Esophagus squamous epithelium (tissue), 4 donors: ENCODE measurements at regions not wholly inside any gene's neighbourhood (a gene's known extent, or its start where the extent isn't known, plus 50 kb on each side); places are given as distances from the start of the nearest gene placed in this dataset.

Source experiments
- POLR2A ChIP-seq, 4 donors: fragments of 450-650 bp; IDR thresholded peaks; one replicate each; pipeline ENCODE4 v1.6.1; 2017; ENCODE audit warnings: antibody characterized with exemption in 4 of 4, mild to moderate bottlenecking in 4 of 4, moderate library complexity in 3 of 4
- TF ChIP-seq, protein P1 (sequence below), 6 experiments: fragments of 450-650 bp in 4 of 6; fragments of 200-600 bp in 2 of 6; sonication (generic) in 2 of 6; IDR thresholded peaks; one replicate each; pipeline ENCODE4 v1.5.1; 2016 to 2019; ENCODE audit warnings: antibody characterized with exemption in 6 of 6, mild to moderate bottlenecking in 4 of 6, moderate library complexity in 4 of 6

GRCh38 chr13:95499811-95500712 lies 52.5 kb upstream of the CLDN10 start:
- TF ChIP-seq, protein P1, sequence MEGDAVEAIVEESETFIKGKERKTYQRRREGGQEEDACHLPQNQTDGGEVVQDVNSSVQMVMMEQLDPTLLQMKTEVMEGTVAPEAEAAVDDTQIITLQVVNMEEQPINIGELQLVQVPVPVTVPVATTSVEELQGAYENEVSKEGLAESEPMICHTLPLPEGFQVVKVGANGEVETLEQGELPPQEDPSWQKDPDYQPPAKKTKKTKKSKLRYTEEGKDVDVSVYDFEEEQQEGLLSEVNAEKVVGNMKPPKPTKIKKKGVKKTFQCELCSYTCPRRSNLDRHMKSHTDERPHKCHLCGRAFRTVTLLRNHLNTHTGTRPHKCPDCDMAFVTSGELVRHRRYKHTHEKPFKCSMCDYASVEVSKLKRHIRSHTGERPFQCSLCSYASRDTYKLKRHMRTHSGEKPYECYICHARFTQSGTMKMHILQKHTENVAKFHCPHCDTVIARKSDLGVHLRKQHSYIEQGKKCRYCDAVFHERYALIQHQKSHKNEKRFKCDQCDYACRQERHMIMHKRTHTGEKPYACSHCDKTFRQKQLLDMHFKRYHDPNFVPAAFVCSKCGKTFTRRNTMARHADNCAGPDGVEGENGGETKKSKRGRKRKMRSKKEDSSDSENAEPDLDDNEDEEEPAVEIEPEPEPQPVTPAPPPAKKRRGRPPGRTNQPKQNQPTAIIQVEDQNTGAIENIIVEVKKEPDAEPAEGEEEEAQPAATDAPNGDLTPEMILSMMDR (IDR thresholded peaks at IDR 0.05), result no peak
- no peak for TF ChIP-seq POLR2A (IDR thresholded peaks at IDR 0.05)
